Stomach (tissue), 4 donors: ENCODE measurements at regions not wholly inside any gene's neighbourhood (a gene's known extent, or its start where the extent isn't known, plus 50 kb on each side); places are given as distances from the start of the nearest gene placed in this dataset.

Experiments used
- EP300 ChIP-seq: sonication (generic); formaldehyde crosslinking; IDR thresholded peaks from one replicate; pipeline ENCODE4 v1.6.1; 2017; ENCODE audit warnings: antibody characterized with exemption
- POLR2A ChIP-seq, 4 donors: fragments of 450-650 bp; IDR thresholded peaks; one replicate each; pipeline ENCODE4 v1.6.1; 2016; ENCODE audit warnings: antibody characterized with exemption in 4 of 4, control low read depth in 2 of 4, mild to moderate bottlenecking in 1 of 4, moderate library complexity in 1 of 4
- POLR2AphosphoS5 ChIP-seq, 3 donors: sonication (generic); formaldehyde crosslinking; IDR thresholded peaks; one replicate each; pipeline ENCODE4 v1.6.1; 2016; ENCODE audit warnings: antibody characterized with exemption in 3 of 3
- TF ChIP-seq, protein P1 (sequence below), 7 experiments: fragments of 450-650 bp in 4 of 7; fragments of 200-600 bp in 3 of 7; sonication (generic) in 3 of 7; IDR thresholded peaks; one replicate each; pipeline ENCODE4 v1.5.1; 2016 to 2019; ENCODE audit warnings: antibody characterized with exemption in 7 of 7, control low read depth in 2 of 7, mild to moderate bottlenecking in 1 of 7

DNA sequence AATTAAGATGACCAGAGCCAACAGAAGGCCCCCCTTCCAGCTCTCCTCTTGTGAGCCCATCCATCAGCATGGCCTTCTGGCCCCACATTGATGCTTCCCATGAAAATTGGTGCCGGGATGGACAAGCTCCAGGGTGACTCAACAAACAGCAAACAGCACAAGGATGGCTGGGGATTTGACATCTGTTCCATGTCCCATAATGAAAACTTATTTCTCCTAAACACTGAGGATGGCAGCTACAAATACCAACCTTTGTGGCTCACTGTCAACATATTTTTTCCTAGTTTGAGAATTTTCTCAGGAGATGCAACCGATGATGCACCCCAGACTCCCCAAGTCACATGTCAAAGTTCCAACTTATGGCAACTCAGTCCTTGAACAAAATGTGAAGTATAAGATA, 169.6 kb upstream of the SIX2 start:
- TF ChIP-seq, protein P1, sequence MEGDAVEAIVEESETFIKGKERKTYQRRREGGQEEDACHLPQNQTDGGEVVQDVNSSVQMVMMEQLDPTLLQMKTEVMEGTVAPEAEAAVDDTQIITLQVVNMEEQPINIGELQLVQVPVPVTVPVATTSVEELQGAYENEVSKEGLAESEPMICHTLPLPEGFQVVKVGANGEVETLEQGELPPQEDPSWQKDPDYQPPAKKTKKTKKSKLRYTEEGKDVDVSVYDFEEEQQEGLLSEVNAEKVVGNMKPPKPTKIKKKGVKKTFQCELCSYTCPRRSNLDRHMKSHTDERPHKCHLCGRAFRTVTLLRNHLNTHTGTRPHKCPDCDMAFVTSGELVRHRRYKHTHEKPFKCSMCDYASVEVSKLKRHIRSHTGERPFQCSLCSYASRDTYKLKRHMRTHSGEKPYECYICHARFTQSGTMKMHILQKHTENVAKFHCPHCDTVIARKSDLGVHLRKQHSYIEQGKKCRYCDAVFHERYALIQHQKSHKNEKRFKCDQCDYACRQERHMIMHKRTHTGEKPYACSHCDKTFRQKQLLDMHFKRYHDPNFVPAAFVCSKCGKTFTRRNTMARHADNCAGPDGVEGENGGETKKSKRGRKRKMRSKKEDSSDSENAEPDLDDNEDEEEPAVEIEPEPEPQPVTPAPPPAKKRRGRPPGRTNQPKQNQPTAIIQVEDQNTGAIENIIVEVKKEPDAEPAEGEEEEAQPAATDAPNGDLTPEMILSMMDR (IDR thresholded peaks at IDR 0.05): no peak
- no peak for TF ChIP-seq POLR2AphosphoS5 (IDR thresholded peaks at IDR 0.05)
- no peak for TF ChIP-seq POLR2A (IDR thresholded peaks at IDR 0.05)
- TF ChIP-seq EP300: no peak
